HEK293 (cell line): ENCODE measurements at regions not wholly inside any gene's neighbourhood (a gene's known extent, or its start where the extent isn't known, plus 50 kb on each side); places are given as distances from the start of the nearest gene placed in this dataset.

Experiments used
- CTCF ChIA-PET: fragments of 350-600 bp; formaldehyde crosslinking; extraction: SDS; loops from one replicate; lab custom pipeline; 2021; ENCODE audit warnings: antibody characterized with exemption; lab: Yijun Ruan, JAX
- POLR2A ChIA-PET: fragments of 300-600 bp; formaldehyde crosslinking; extraction: SDS; loops from one replicate; lab custom pipeline; 2020; ENCODE audit warnings: antibody characterized with exemption, inconsistent platforms; lab: Yijun Ruan, JAX
- H3K27ac ChIP-seq: fragments of 200-500 bp; sonication (Bioruptor generic); 2 replicates; pipeline ENCODE4 v1.5.1; 2014; ENCODE audit warnings: low read depth, low read length, control low read depth, inconsistent platforms; ENCODE audit errors: extremely low read depth
- H3K36me3 ChIP-seq, 2 experiments: fragments of 200-500 bp in 1 of 2; sonication (Bioruptor generic) in 1 of 2; 1 replicate in 1 of 2; 2 replicates in 1 of 2; pipeline ENCODE4 v1.5.1; 2014 to 2017; ENCODE audit warnings: inconsistent platforms in 2 of 2, low read length in 2 of 2; ENCODE audit not compliant: control insufficient read depth in 2 of 2, insufficient read depth in 1 of 2
- H3K4me1 ChIP-seq: fragments of 200-500 bp; sonication (Bioruptor generic); 2 replicates; pipeline ENCODE4 v1.5.1; 2014; ENCODE audit warnings: mild to moderate bottlenecking, low read length, inconsistent platforms; ENCODE audit not compliant: control insufficient read depth, insufficient read depth
- H3K4me3 ChIP-seq: 2 replicates; pipeline ENCODE4 v1.5.1; 2011; ENCODE audit warnings: low read depth, mild to moderate bottlenecking, control low read depth, low read length, moderate library complexity
- H3K9me3 ChIP-seq: fragments of 200-500 bp; sonication (Bioruptor generic); 2 replicates; pipeline ENCODE4 v1.5.1; 2014; ENCODE audit warnings: low read depth, low read length, inconsistent platforms; ENCODE audit not compliant: control insufficient read depth, insufficient read depth
- ATF2 ChIP-seq: fragments of 450-650 bp; formaldehyde crosslinking; IDR thresholded peaks from 2 replicates; pipeline ENCODE4 v1.5.1; 2016; ENCODE audit warnings: missing biosample characterization, missing genetic modification characterization, low read depth
- FEZF1 ChIP-seq: fragments of 450-650 bp; formaldehyde crosslinking; IDR thresholded peaks from 2 replicates; pipeline ENCODE4 v1.5.1; 2016; ENCODE audit warnings: missing biosample characterization, missing genetic modification characterization
- GLIS1 ChIP-seq: fragments of 450-650 bp; formaldehyde crosslinking; IDR thresholded peaks from 2 replicates; pipeline ENCODE4 v1.5.1; 2016; ENCODE audit warnings: missing biosample characterization, missing genetic modification characterization
- HOXA7 ChIP-seq: sonication (generic); formaldehyde crosslinking; IDR thresholded peaks from 2 replicates; pipeline ENCODE4 v1.8.1; 2022; ENCODE audit warnings: missing genetic modification reagents, borderline replicate concordance
- IKZF3 ChIP-seq: fragments of 450-650 bp; IDR thresholded peaks from 2 replicates; pipeline ENCODE4 v1.5.0; 2018; ENCODE audit warnings: missing biosample characterization, mild to moderate bottlenecking, missing genetic modification characterization, moderate library complexity
- KLF17 ChIP-seq: fragments of 450-650 bp; formaldehyde crosslinking; IDR thresholded peaks from 2 replicates; pipeline ENCODE4 v1.5.1; 2016; ENCODE audit warnings: missing biosample characterization, missing genetic modification characterization
- KLF9 ChIP-seq: fragments of 450-650 bp; formaldehyde crosslinking; IDR thresholded peaks from 2 replicates; pipeline ENCODE4 v1.5.1; 2016; ENCODE audit warnings: missing biosample characterization, missing genetic modification characterization, low read depth
- OVOL3 ChIP-seq: fragments of 450-650 bp; formaldehyde crosslinking; IDR thresholded peaks from 2 replicates; pipeline ENCODE4 v1.5.1; 2016; ENCODE audit warnings: missing biosample characterization, missing genetic modification characterization
- PBX3 ChIP-seq: sonication (generic); formaldehyde crosslinking; IDR thresholded peaks from 2 replicates; pipeline ENCODE4 v1.8.1; 2022; ENCODE audit warnings: mild to moderate bottlenecking, moderate library complexity, missing genetic modification reagents
- SALL2 ChIP-seq: fragments of 450-650 bp; formaldehyde crosslinking; IDR thresholded peaks from 2 replicates; pipeline ENCODE4 v1.5.0; 2017; ENCODE audit warnings: missing biosample characterization, mild to moderate bottlenecking, missing genetic modification characterization, borderline replicate concordance
- SP2 ChIP-seq: fragments of 450-650 bp; formaldehyde crosslinking; IDR thresholded peaks from 2 replicates; pipeline ENCODE4 v1.5.1; 2016; ENCODE audit warnings: missing biosample characterization, missing genetic modification characterization
- SP7 ChIP-seq: fragments of 450-650 bp; formaldehyde crosslinking; IDR thresholded peaks from 2 replicates; pipeline ENCODE4 v1.5.1; 2016; ENCODE audit warnings: missing biosample characterization, missing genetic modification characterization
- ZFHX2 ChIP-seq: fragments of 450-650 bp; formaldehyde crosslinking; conservative IDR thresholded peaks from 2 replicates; pipeline ENCODE4 v1.5.1; 2016; ENCODE audit warnings: missing biosample characterization, missing genetic modification characterization
- ZNF114 ChIP-seq: fragments of 450-650 bp; formaldehyde crosslinking; IDR thresholded peaks from 2 replicates; pipeline ENCODE4 v1.5.0; 2017; ENCODE audit warnings: missing biosample characterization, missing genetic modification characterization
- ZNF155 ChIP-seq: fragments of 450-650 bp; formaldehyde crosslinking; IDR thresholded peaks from 2 replicates; pipeline ENCODE4 v1.5.1; 2016; ENCODE audit warnings: missing biosample characterization, missing genetic modification characterization
- ZNF23 ChIP-seq: fragments of 450-650 bp; formaldehyde crosslinking; IDR thresholded peaks from 2 replicates; pipeline ENCODE4 v1.5.1; 2016; ENCODE audit warnings: missing biosample characterization, missing genetic modification characterization, borderline replicate concordance
- ZNF292 ChIP-seq: fragments of 450-650 bp; formaldehyde crosslinking; IDR thresholded peaks from 2 replicates; pipeline ENCODE4 v1.5.1; 2016; ENCODE audit warnings: low read depth, missing biosample characterization, missing genetic modification characterization, borderline replicate concordance
- ZNF311 ChIP-seq: fragments of 450-650 bp; formaldehyde crosslinking; IDR thresholded peaks from 2 replicates; pipeline ENCODE4 v1.5.1; 2017; ENCODE audit warnings: missing biosample characterization, missing genetic modification characterization, borderline replicate concordance
- ZNF335 ChIP-seq: fragments of 450-650 bp; formaldehyde crosslinking; conservative IDR thresholded peaks from 2 replicates; pipeline ENCODE4 v1.5.1; 2016; ENCODE audit warnings: missing biosample characterization, missing genetic modification characterization
- ZNF362 ChIP-seq: fragments of 450-650 bp; formaldehyde crosslinking; IDR thresholded peaks from 2 replicates; pipeline ENCODE4 v1.5.1; 2016; ENCODE audit warnings: missing biosample characterization, missing genetic modification characterization
- ZNF366 ChIP-seq: fragments of 450-650 bp; formaldehyde crosslinking; conservative IDR thresholded peaks from 2 replicates; pipeline ENCODE4 v1.5.1; 2016; ENCODE audit warnings: missing biosample characterization, missing genetic modification characterization
- ZNF48 ChIP-seq: fragments of 450-650 bp; formaldehyde crosslinking; IDR thresholded peaks from 2 replicates; pipeline ENCODE4 v1.5.1; 2016; ENCODE audit warnings: missing biosample characterization, missing genetic modification characterization
- ZNF544 ChIP-seq: fragments of 450-650 bp; formaldehyde crosslinking; IDR thresholded peaks from 2 replicates; pipeline ENCODE4 v1.5.0; 2017; ENCODE audit warnings: missing biosample characterization, missing genetic modification characterization
- ZNF580 ChIP-seq: fragments of 450-650 bp; formaldehyde crosslinking; IDR thresholded peaks from 2 replicates; pipeline ENCODE4 v1.5.1; 2016; ENCODE audit warnings: missing biosample characterization, missing genetic modification characterization
- ZNF658 ChIP-seq: fragments of 450-650 bp; formaldehyde crosslinking; IDR thresholded peaks from 2 replicates; pipeline ENCODE4; 2016; ENCODE audit warnings: missing biosample characterization, missing genetic modification characterization
- ZNF701 ChIP-seq: fragments of 450-650 bp; formaldehyde crosslinking; IDR thresholded peaks from 2 replicates; pipeline ENCODE4 v1.5.1; 2016; ENCODE audit warnings: missing biosample characterization, missing genetic modification characterization
- ZSCAN23 ChIP-seq: fragments of 450-650 bp; formaldehyde crosslinking; IDR thresholded peaks from 2 replicates; pipeline ENCODE4 v1.5.1; 2016; ENCODE audit warnings: missing biosample characterization, missing genetic modification characterization

- CTCF ChIA-PET: interaction anchor here (0.5 to 0.6 kb wide), 2 partner anchors 99 to 114 kb away, joined by 3 read pairs; no protein-coding TSS in a partner anchor
- H3K9me3 ChIP-seq: no peaks in the 10 kb centered on the region
- POLR2A ChIA-PET: no interaction called here
- H3K36me3 ChIP-seq: no peaks in the 10 kb centered on the region
- H3K4me3 ChIP-seq: no peak overlapping the region
- no peak overlapping the region for H3K27ac ChIP-seq
- H3K4me1 ChIP-seq: peaks cover 3% of the 10 kb centered on the region; the same call in 1 of the 2 replicates
- TF ChIP-seq ZNF311 (tag by site-specific recombination) (no peak), ZFHX2 (tag by site-specific recombination) (peak; percentile 42), HOXA7 (CRISPR knock-in tag) (no peak), GLIS1 (tag by site-specific recombination) (0 out of 2 replicates have a peak, but pooled peaks have one; percentile 49), SP2 (tag by site-specific recombination) (peak; percentile 21; the same call in 1 of the 2 replicates), ZNF48 (tag by site-specific recombination) (no peak), PBX3 (CRISPR knock-in tag) (no peak), SP7 (tag by site-specific recombination) (0 out of 2 replicates have a peak, but pooled peaks have one; percentile 28), ZNF544 (tag by site-specific recombination) (no peak), KLF17 (peak; percentile 55; the same call in 1 of the 2 replicates), ZNF155 (tag by site-specific recombination) (no peak), ZSCAN23 (tag by site-specific recombination) (no peak), ZNF23 (tag by site-specific recombination) (no peak), ZNF114 (tag by site-specific recombination) (no peak), ATF2 (tag by site-specific recombination) (no peak), ZNF580 (tag by site-specific recombination) (no peak), SALL2 (tag by site-specific recombination) (no peak), ZNF335 (tag by site-specific recombination) (peak; percentile 57), FEZF1 (tag by site-specific recombination) (no peak), ZNF292 (tag by site-specific recombination) (no peak), ZNF362 (tag by site-specific recombination) (no peak), ZNF658 (tag by site-specific recombination) (no peak), ZNF701 (tag by site-specific recombination) (no peak), OVOL3 (no peak), KLF9 (tag by site-specific recombination) (no peak), IKZF3 (tag by site-specific recombination) (no peak), ZNF366 (tag by site-specific recombination) (no peak)
Measured at GRCh38 chr1:10897981-10898728, 101.7 kb upstream of the CASZ1 start.
